Liver (tissue), 8 donors: ENCODE measurements at regions not wholly inside any gene's neighbourhood (a gene's known extent, or its start where the extent isn't known, plus 50 kb on each side); places are given as distances from the start of the nearest gene placed in this dataset.
"Not testable (repeated sequence)": the region's sequence is repeated elsewhere in the genome, so short reads cannot be mapped to it uniquely, and the experiment has no call there.

Experiments used
- DNase-seq: peaks from one replicate; pipeline ENCODE4 v3.0.0-alpha.2; 2017; ENCODE audit warnings: low spot score
- H3K27ac ChIP-seq, 2 donors: one replicate each; pipeline ENCODE4 v1.7.0; 2013; ENCODE audit warnings: inconsistent platforms in 2 of 2, low read length in 2 of 2, control low read depth in 1 of 2, low read depth in 1 of 2, mild to moderate bottlenecking in 1 of 2
- H3K27me3 ChIP-seq, 4 donors: one replicate each; pipeline versions ENCODE4 v1.6.1 to v1.7.0; 2013; ENCODE audit warnings: low read length in 3 of 4, inconsistent platforms in 1 of 4, mild to moderate bottlenecking in 1 of 4, moderate library complexity in 1 of 4; ENCODE audit not compliant: control insufficient read depth in 4 of 4, insufficient read depth in 4 of 4
- H3K36me3 ChIP-seq, 4 donors: one replicate each; pipeline versions ENCODE4 v1.6.1 to v1.7.0; 2013; ENCODE audit warnings: low read length in 3 of 4, mild to moderate bottlenecking in 3 of 4, low read depth in 1 of 4, moderate library complexity in 1 of 4; ENCODE audit not compliant: control insufficient read depth in 4 of 4, insufficient read depth in 3 of 4
- H3K4me1 ChIP-seq, 4 donors: one replicate each; pipeline versions ENCODE4 v1.6.1 to v1.7.0; 2013; ENCODE audit warnings: low read length in 3 of 4, mild to moderate bottlenecking in 3 of 4, moderate library complexity in 1 of 4; ENCODE audit not compliant: control insufficient read depth in 4 of 4, insufficient read depth in 4 of 4
- H3K4me3 ChIP-seq, 3 donors: one replicate each; pipeline versions ENCODE4 v1.6.1 to v1.7.0; 2013; ENCODE audit warnings: low read length in 3 of 3, control low read depth in 1 of 3, low read depth in 1 of 3, mild to moderate bottlenecking in 1 of 3
- H3K9ac ChIP-seq, 2 donors: one replicate each; pipeline ENCODE4 v1.7.0; 2013; ENCODE audit warnings: low read length in 2 of 2, mild to moderate bottlenecking in 2 of 2, moderate library complexity in 2 of 2, control low read depth in 1 of 2, low read depth in 1 of 2
- H3K9me3 ChIP-seq, 4 donors: one replicate each; pipeline versions ENCODE4 v1.6.1 to v1.7.0; 2013; ENCODE audit warnings: low read length in 3 of 4; ENCODE audit not compliant: control insufficient read depth in 4 of 4
- ATF3 ChIP-seq: IDR thresholded peaks from 2 replicates; pipeline ENCODE4 v1.6.1; 2016; ENCODE audit warnings: antibody characterized with exemption
- CTCF ChIP-seq: fragments of 150-350 bp; IDR thresholded peaks from 2 replicates; pipeline ENCODE4 v1.5.1; 2017; ENCODE audit warnings: improper control_type of control experiment, low read depth, low read length; ENCODE audit not compliant: missing input control
- EGR1 ChIP-seq, 2 donors: IDR thresholded peaks; 2 replicates each; pipeline ENCODE4 v1.6.1; 2016 to 2018; ENCODE audit warnings: antibody characterized with exemption in 2 of 2, low read depth in 2 of 2
- FOXA1 ChIP-seq: IDR thresholded peaks from 2 replicates; pipeline ENCODE4 v1.6.1; 2016; ENCODE audit warnings: antibody characterized with exemption
- FOXA2 ChIP-seq: IDR thresholded peaks from 2 replicates; pipeline ENCODE4 v1.6.1; 2016; ENCODE audit warnings: antibody characterized with exemption
- GABPA ChIP-seq, 2 donors: IDR thresholded peaks in 1 of 2; conservative IDR thresholded peaks in 1 of 2; 2 replicates each; pipeline ENCODE4 v1.6.1; 2016; ENCODE audit warnings: antibody characterized with exemption in 2 of 2, mild to moderate bottlenecking in 1 of 2, moderate library complexity in 1 of 2
- HNF4A ChIP-seq, 2 donors: conservative IDR thresholded peaks; 2 replicates each; pipeline ENCODE4 v1.6.1; 2016; ENCODE audit warnings: antibody characterized with exemption in 2 of 2, mild to moderate bottlenecking in 2 of 2
- HNF4G ChIP-seq: IDR thresholded peaks from 2 replicates; pipeline ENCODE4 v1.6.1; 2016; ENCODE audit warnings: antibody characterized with exemption
- JUND ChIP-seq, 2 donors: IDR thresholded peaks; 2 replicates each; pipeline ENCODE4 v1.6.1; 2016; ENCODE audit warnings: antibody characterized with exemption in 2 of 2
- MAX ChIP-seq: IDR thresholded peaks from 2 replicates; pipeline ENCODE4 v1.6.1; 2016; ENCODE audit warnings: antibody characterized with exemption
- NR2F2 ChIP-seq: IDR thresholded peaks from 2 replicates; pipeline ENCODE4 v1.6.1; 2016; ENCODE audit warnings: antibody characterized with exemption
- RAD21 ChIP-seq, 2 donors: IDR thresholded peaks; 2 replicates each; pipeline ENCODE4 v1.6.1; 2016; ENCODE audit warnings: antibody characterized with exemption in 2 of 2, mild to moderate bottlenecking in 2 of 2
- REST ChIP-seq: IDR thresholded peaks from 2 replicates; pipeline ENCODE4 v1.6.1; 2016; ENCODE audit warnings: antibody characterized with exemption, mild to moderate bottlenecking
- RXRA ChIP-seq, 2 donors: IDR thresholded peaks; 2 replicates each; pipeline ENCODE4 v1.6.1; 2017 to 2018; ENCODE audit warnings: antibody characterized with exemption in 2 of 2, mild to moderate bottlenecking in 1 of 2
- SP1 ChIP-seq: IDR thresholded peaks from 2 replicates; pipeline ENCODE4 v1.6.1; 2018; ENCODE audit warnings: antibody characterized with exemption, mild to moderate bottlenecking
- TAF1 ChIP-seq: conservative IDR thresholded peaks from 2 replicates; pipeline ENCODE4 v1.6.1; 2016; ENCODE audit warnings: antibody characterized with exemption, mild to moderate bottlenecking
- YY1 ChIP-seq: IDR thresholded peaks from 2 replicates; pipeline ENCODE4 v1.6.1; 2016; ENCODE audit warnings: antibody characterized with exemption, mild to moderate bottlenecking
- ZBTB33 ChIP-seq: IDR thresholded peaks from 2 replicates; pipeline ENCODE4 v1.6.1; 2016; ENCODE audit warnings: antibody characterized with exemption
- WGBS: extraction: QIAGEN DNeasy Blood & Tissue Kit; methylation state at CpG from one replicate; pipeline ENCODE4 v1.1.7; 2013; 5-methylcytosine and 5-hydroxymethylcytosine counted together
- donor health status: healthy.
- donor health status: healthy.
- donor health status: healthy.
- donor health status: healthy.
- donor health status: healthy.

DNA sequence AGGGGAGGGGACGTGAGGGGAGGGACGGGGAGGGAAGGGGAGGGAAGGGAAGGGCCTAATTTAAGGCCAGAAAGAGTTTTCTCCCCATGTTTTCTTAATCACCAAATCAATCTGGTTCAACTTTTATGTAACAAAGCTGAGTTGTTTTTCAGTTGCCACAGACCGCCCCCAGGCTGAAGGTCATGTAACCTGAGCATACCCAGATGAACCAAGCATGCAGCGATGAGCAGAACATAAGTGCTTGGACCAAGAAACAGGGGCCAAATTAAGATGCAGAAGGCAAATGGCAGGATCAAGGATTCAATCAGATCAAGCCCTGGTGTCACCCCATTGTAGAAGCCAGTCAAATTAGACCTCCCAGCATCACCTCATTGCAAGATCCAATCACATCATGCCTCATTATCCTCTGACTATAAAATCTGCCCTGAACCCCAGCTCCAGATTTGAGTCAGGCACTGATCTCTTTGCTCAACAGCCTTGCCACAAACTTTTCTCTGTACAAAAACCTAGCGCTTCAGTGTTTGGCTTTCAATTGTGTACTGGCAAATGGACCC, 113.5 kb upstream of the TNPO1 start:
- H3K9ac ChIP-seq: no peak overlapping the region
- H3K4me3 ChIP-seq: no peak overlapping the region
- no peaks in the 10 kb centered on the region for H3K27me3 ChIP-seq
- WGBS: 60% methylated on average over 5 of the region's 5 CpGs
- H3K36me3 ChIP-seq: no peaks in the 10 kb centered on the region
- TF ChIP-seq REST (no peak), CTCF (no peak), YY1 (no peak), RAD21 (IDR thresholded peaks at IDR 0.05) (no peak), TAF1 (no peak), SP1 (no peak), HNF4G (no peak), HNF4A (conservative IDR thresholded peaks at IDR 0.05) (no peak), ATF3 (no peak), ZBTB33 (no peak), FOXA1 (no peak), MAX (no peak), JUND (IDR thresholded peaks at IDR 0.05) (no peak), GABPA (IDR thresholded peaks at IDR 0.05 in 1 of 2, conservative IDR thresholded peaks at IDR 0.05 in 1 of 2) (no peak), NR2F2 (no peak), RXRA (IDR thresholded peaks at IDR 0.05) (no peak), EGR1 (IDR thresholded peaks at IDR 0.05; ENCODE audit: low read depth in 2 of 2) (no peak), FOXA2 (no peak)
- no peak for DNase-seq
- no peaks in the 10 kb centered on the region for H3K4me1 ChIP-seq
- H3K27ac ChIP-seq: no peak overlapping the region
- peaks cover 0 to 3% (median under 1%) of the 10 kb centered on the region in 4 donors for H3K9me3 ChIP-seq

DNA sequence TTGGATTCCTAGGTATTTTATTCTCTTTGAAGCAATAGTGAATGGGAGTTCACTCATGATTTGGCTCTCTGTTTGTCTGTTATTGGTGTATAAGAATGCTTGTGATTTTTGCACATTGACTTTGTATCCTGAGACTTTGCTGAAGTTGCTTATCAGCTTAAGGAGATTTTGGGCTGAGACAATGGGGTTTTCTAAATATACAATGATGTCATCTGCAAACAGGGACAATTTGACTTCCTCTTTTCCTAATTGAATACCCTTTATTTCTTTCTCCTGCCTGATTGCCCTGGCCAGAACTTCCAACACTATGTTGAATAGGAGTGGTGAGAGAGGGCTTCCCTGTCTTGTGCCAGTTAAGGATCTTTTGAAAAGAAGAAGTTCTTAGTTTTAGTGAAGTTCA, 114.4 kb upstream of the TNPO1 start:
- H3K27me3 ChIP-seq, H3K9ac ChIP-seq, H3K27ac ChIP-seq, DNase-seq, H3K9me3 ChIP-seq, H3K4me3 ChIP-seq, H3K4me1 ChIP-seq, H3K36me3 ChIP-seq: not testable (repeated sequence)
